H9 (cell line): ENCODE measurements at regions not wholly inside any gene's neighbourhood (a gene's known extent, or its start where the extent isn't known, plus 50 kb on each side); places are given as distances from the start of the nearest gene placed in this dataset.

Experiments used
- DNase-seq: peaks from one replicate; pipeline ENCODE4 v3.0.0-alpha.2; 2017
- H2AFZ ChIP-seq: one replicate; pipeline ENCODE4 v1.6.1; 2013; ENCODE audit warnings: mild to moderate bottlenecking, low read length, control low read depth, moderate library complexity
- H2AK5ac ChIP-seq: 2 replicates; pipeline ENCODE4 v1.6.1; 2013; ENCODE audit warnings: low read length, control low read depth, mixed read lengths; ENCODE audit not compliant: insufficient read length
- H2BK120ac ChIP-seq: one replicate; pipeline ENCODE4 v1.6.1; 2013; ENCODE audit warnings: low read depth, mild to moderate bottlenecking, low read length, control low read depth, inconsistent platforms; ENCODE audit not compliant: poor library complexity, severe bottlenecking
- H2BK12ac ChIP-seq: 2 replicates; pipeline ENCODE4 v1.6.1; 2013; ENCODE audit warnings: low read length, control low read depth, mixed read lengths, low read depth; ENCODE audit not compliant: insufficient read length
- H2BK15ac ChIP-seq: 2 replicates; pipeline ENCODE4 v1.6.1; 2013; ENCODE audit warnings: low read depth, low read length, control low read depth
- H2BK20ac ChIP-seq: one replicate; pipeline ENCODE4 v1.6.1; 2013; ENCODE audit warnings: low read depth, mild to moderate bottlenecking, low read length, control low read depth, inconsistent platforms; ENCODE audit not compliant: poor library complexity, severe bottlenecking
- H2BK5ac ChIP-seq: 2 replicates; pipeline ENCODE4 v1.6.1; 2013; ENCODE audit warnings: low read length, control low read depth, mixed read lengths; ENCODE audit not compliant: insufficient read length
- H3K14ac ChIP-seq: 2 replicates; pipeline ENCODE4 v1.6.1; 2013; ENCODE audit warnings: low read length, control low read depth; ENCODE audit not compliant: insufficient read depth
- H3K18ac ChIP-seq: 2 replicates; pipeline ENCODE4 v1.6.1; 2013; ENCODE audit warnings: low read depth, mild to moderate bottlenecking, mixed read lengths, low read length, control low read depth; ENCODE audit not compliant: insufficient read length
- H3K23ac ChIP-seq: 2 replicates; pipeline ENCODE4 v1.6.1; 2013; ENCODE audit warnings: low read length, control low read depth, mixed read lengths, low read depth; ENCODE audit not compliant: insufficient read length
- H3K23me2 ChIP-seq: 2 replicates; pipeline ENCODE4 v1.6.1; 2013; ENCODE audit warnings: low read depth, mild to moderate bottlenecking, mixed read lengths, low read length, control low read depth; ENCODE audit not compliant: insufficient read length, poor library complexity, severe bottlenecking
- H3K27ac ChIP-seq: 2 replicates; pipeline ENCODE4 v1.5.1; 2013; ENCODE audit warnings: low read length, control low read depth, mixed read lengths, low read depth; ENCODE audit not compliant: insufficient read length
- H3K27me3 ChIP-seq: 2 replicates; pipeline ENCODE4 v1.6.1; 2013; ENCODE audit warnings: low read length, control low read depth, inconsistent platforms; ENCODE audit not compliant: insufficient read depth
- H3K4ac ChIP-seq: 2 replicates; pipeline ENCODE4 v1.6.1; 2013; ENCODE audit warnings: low read depth, mild to moderate bottlenecking, control low read depth, inconsistent platforms, low read length, moderate library complexity
- H3K4me1 ChIP-seq: 2 replicates; pipeline ENCODE4 v1.6.1; 2013; ENCODE audit warnings: low read length, control low read depth, inconsistent platforms; ENCODE audit not compliant: insufficient read depth
- H3K4me2 ChIP-seq: 2 replicates; pipeline ENCODE4 v1.6.1; 2013; ENCODE audit warnings: low read length, control low read depth, mixed read lengths; ENCODE audit not compliant: insufficient read length, insufficient read depth
- H3K56ac ChIP-seq: 2 replicates; pipeline ENCODE4 v1.6.1; 2013; ENCODE audit warnings: low read depth, mild to moderate bottlenecking, mixed read lengths, low read length, control low read depth; ENCODE audit not compliant: insufficient read length
- H3K79me1 ChIP-seq: 2 replicates; pipeline ENCODE4 v1.6.1; 2013; ENCODE audit warnings: low read depth, mild to moderate bottlenecking, moderate library complexity, low read length, control low read depth, inconsistent platforms; ENCODE audit not compliant: insufficient read depth, poor library complexity, severe bottlenecking
- H3K79me2 ChIP-seq: 2 replicates; pipeline ENCODE4 v1.6.1; 2013; ENCODE audit warnings: low read length, control low read depth, inconsistent platforms; ENCODE audit not compliant: insufficient read depth
- H3K9ac ChIP-seq: 2 replicates; pipeline ENCODE4 v1.6.1; 2013; ENCODE audit warnings: low read length, control low read depth, mixed read lengths; ENCODE audit not compliant: insufficient read length; ENCODE audit errors: extremely low read depth
- H3K9me3 ChIP-seq: one replicate; pipeline ENCODE4 v1.6.1; 2013; ENCODE audit warnings: low read depth, low read length, inconsistent platforms; ENCODE audit not compliant: control insufficient read depth
- H3T11ph ChIP-seq: one replicate; pipeline ENCODE4 v1.6.1; 2013; ENCODE audit warnings: mild to moderate bottlenecking, low read length, control low read depth, inconsistent platforms
- H4K20me1 ChIP-seq: one replicate; pipeline ENCODE4 v1.6.1; 2013; ENCODE audit not compliant: control insufficient read depth, insufficient read length, insufficient read depth
- H4K5ac ChIP-seq: 2 replicates; pipeline ENCODE4 v1.6.1; 2013; ENCODE audit warnings: low read depth, mild to moderate bottlenecking, mixed read lengths, low read length, control low read depth; ENCODE audit not compliant: insufficient read length
- H4K8ac ChIP-seq: replicated peaks from 2 replicates; pipeline ENCODE4 v1.6.1; 2013; ENCODE audit warnings: low read length, control low read depth, mixed read lengths, low read depth; ENCODE audit not compliant: insufficient read length
- H4K91ac ChIP-seq: 2 replicates; pipeline ENCODE4 v1.6.1; 2013; ENCODE audit warnings: low read depth, mild to moderate bottlenecking, moderate library complexity, mixed read lengths, low read length, control low read depth; ENCODE audit not compliant: insufficient read length
- H3K27ac Mint-ChIP-seq, 3 experiments: 2 replicates in 2 of 3; 3 replicates in 1 of 3; pipeline ENCODE4 v1.8.0; 2020 to 2021; ENCODE audit warnings: mixed read lengths in 3 of 3, mild to moderate bottlenecking in 1 of 3, moderate library complexity in 1 of 3
- H3K27me3 Mint-ChIP-seq: 2 replicates; pipeline ENCODE4 v1.8.0; 2021; ENCODE audit warnings: low read depth, mild to moderate bottlenecking, moderate library complexity, mixed read lengths
- H3K36me3 Mint-ChIP-seq, 3 experiments: 2 replicates in 2 of 3; 3 replicates in 1 of 3; pipeline ENCODE4 v1.8.0; 2020 to 2021; ENCODE audit warnings: low read depth in 3 of 3, mixed read lengths in 3 of 3; ENCODE audit not compliant: insufficient read depth in 1 of 3
- H3K4me1 Mint-ChIP-seq, 2 experiments: 2 replicates each; pipeline ENCODE4 v1.8.0; 2020; ENCODE audit warnings: mixed read lengths in 2 of 2
- H3K4me3 Mint-ChIP-seq, 2 experiments: 2 replicates in 1 of 2; 3 replicates in 1 of 2; pipeline ENCODE4 v1.8.0; 2020 to 2021; ENCODE audit warnings: mild to moderate bottlenecking in 2 of 2, mixed read lengths in 2 of 2, moderate library complexity in 1 of 2
- H3K9me3 Mint-ChIP-seq, 2 experiments: 2 replicates in 1 of 2; 3 replicates in 1 of 2; pipeline ENCODE4 v1.8.0; 2020; ENCODE audit warnings: mild to moderate bottlenecking in 2 of 2, mixed read lengths in 2 of 2, moderate library complexity in 1 of 2
- WGBS: extraction: QIAGEN DNeasy Blood & Tissue Kit; methylation state at CpG from one replicate; pipeline ENCODE4 v1.1.7; 2013; ENCODE audit warnings: missing lambda C conversion rate, low lambda C conversion rate, mixed read lengths; ENCODE audit not compliant: insufficient read length; ENCODE audit errors: extremely low coverage; 5-methylcytosine and 5-hydroxymethylcytosine counted together
- TF ChIP-seq, protein P1 (sequence below): fragments of 200-600 bp; sonication (generic); conservative IDR thresholded peaks from 3 replicates; pipeline ENCODE4 v1.8.0; 2021; ENCODE audit warnings: antibody characterized with exemption, mild to moderate bottlenecking

GRCh38 chr4:126698224-126698623, 934.5 kb upstream of the INTU start:
- Histone ChIP-seq H3K79me2 (no peaks in the 10 kb centered on the region), H3K27ac (no peak overlapping the region), H3K9ac (no peak overlapping the region), H2AFZ (no peak overlapping the region), H4K8ac (no peak overlapping the region), H4K20me1 (no peaks in the 10 kb centered on the region), H3K14ac (no peak overlapping the region), H2BK5ac (no peak overlapping the region), H2BK20ac (no peak overlapping the region), H3K18ac (no peak overlapping the region), H3T11ph (no peak overlapping the region), H2BK15ac (no peak overlapping the region), H4K5ac (no peak overlapping the region), H2AK5ac (no peak overlapping the region), H3K9me3 (no peaks in the 10 kb centered on the region), H3K23ac (no peak overlapping the region), H3K4me2 (no peak overlapping the region), H3K4ac (no peak overlapping the region), H3K56ac (no peak overlapping the region), H2BK120ac (no peak overlapping the region), H3K23me2 (no peaks in the 10 kb centered on the region), H2BK12ac (no peak overlapping the region), H3K27me3 (no peaks in the 10 kb centered on the region), H3K79me1 (no peaks in the 10 kb centered on the region), H4K91ac (no peak overlapping the region), H3K4me1 (no peaks in the 10 kb centered on the region)
- Mint-ChIP-seq H3K36me3 (no peaks in the 10 kb centered on the region), H3K27ac (no peak overlapping the region), H3K27me3 (no peaks in the 10 kb centered on the region), H3K4me1 (no peaks in the 10 kb centered on the region), H3K9me3 (no peaks in the 10 kb centered on the region), H3K4me3 (no peak overlapping the region)
- TF ChIP-seq, protein P1, sequence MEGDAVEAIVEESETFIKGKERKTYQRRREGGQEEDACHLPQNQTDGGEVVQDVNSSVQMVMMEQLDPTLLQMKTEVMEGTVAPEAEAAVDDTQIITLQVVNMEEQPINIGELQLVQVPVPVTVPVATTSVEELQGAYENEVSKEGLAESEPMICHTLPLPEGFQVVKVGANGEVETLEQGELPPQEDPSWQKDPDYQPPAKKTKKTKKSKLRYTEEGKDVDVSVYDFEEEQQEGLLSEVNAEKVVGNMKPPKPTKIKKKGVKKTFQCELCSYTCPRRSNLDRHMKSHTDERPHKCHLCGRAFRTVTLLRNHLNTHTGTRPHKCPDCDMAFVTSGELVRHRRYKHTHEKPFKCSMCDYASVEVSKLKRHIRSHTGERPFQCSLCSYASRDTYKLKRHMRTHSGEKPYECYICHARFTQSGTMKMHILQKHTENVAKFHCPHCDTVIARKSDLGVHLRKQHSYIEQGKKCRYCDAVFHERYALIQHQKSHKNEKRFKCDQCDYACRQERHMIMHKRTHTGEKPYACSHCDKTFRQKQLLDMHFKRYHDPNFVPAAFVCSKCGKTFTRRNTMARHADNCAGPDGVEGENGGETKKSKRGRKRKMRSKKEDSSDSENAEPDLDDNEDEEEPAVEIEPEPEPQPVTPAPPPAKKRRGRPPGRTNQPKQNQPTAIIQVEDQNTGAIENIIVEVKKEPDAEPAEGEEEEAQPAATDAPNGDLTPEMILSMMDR, result no peak
- no peak for DNase-seq
- WGBS, result no CpG with 5 or more reads among the region's 3 CpGs
